Activated CD4-positive, alpha-beta T cell treated with anti-CD3 and anti-CD28 coated beads for 36 hours (primary cell): ENCODE measurements at regions not wholly inside any gene's neighbourhood (a gene's known extent, or its start where the extent isn't known, plus 50 kb on each side); places are given as distances from the start of the nearest gene placed in this dataset.

Experiments used
- ATAC-seq: fragments of 200-7000 bp; cut with Tn5 transposase; one replicate; pipeline ENCODE4 v1.10.0; 2021; ENCODE audit warnings: mild to moderate bottlenecking, moderate library complexity
- CTCF ChIA-PET: fragments of 350-600 bp; sonication (Branson Sonifier 250); formaldehyde crosslinking; loops from one replicate; lab custom pipeline; 2021; ENCODE audit warnings: antibody characterized with exemption; lab: Charles Lee
- POLR2A ChIA-PET: fragments of 350-600 bp; sonication (Branson Sonifier 250); formaldehyde crosslinking; loops from one replicate; lab custom pipeline; 2021; ENCODE audit warnings: antibody characterized with exemption, inconsistent platforms; lab: Charles Lee
- DNase-seq: peaks from one replicate; pipeline ENCODE4 v3.0.0-alpha.2; 2020
- H3K27ac Mint-ChIP-seq: one replicate; pipeline ENCODE4 v1.8.0; 2021; ENCODE audit warnings: mixed read lengths
- H3K27me3 Mint-ChIP-seq: one replicate; pipeline ENCODE4 v1.8.0; 2021; ENCODE audit warnings: mixed read lengths
- H3K36me3 Mint-ChIP-seq: one replicate; pipeline ENCODE4 v1.8.0; 2021; ENCODE audit warnings: low read depth, mixed read lengths
- H3K4me1 Mint-ChIP-seq: one replicate; pipeline ENCODE4 v1.8.0; 2021; ENCODE audit warnings: mixed read lengths
- H3K4me3 Mint-ChIP-seq: one replicate; pipeline ENCODE4 v1.8.0; 2021; ENCODE audit warnings: mild to moderate bottlenecking, moderate library complexity, mixed read lengths
- H3K9me3 Mint-ChIP-seq: one replicate; pipeline ENCODE4 v1.8.0; 2021; ENCODE audit warnings: low read depth, mixed read lengths
- intact Hi-C, 2 experiments: fragments of 100-400 bp; cut with DNase I in 1 of 2; cut with micrococcal nuclease in 1 of 2; formaldehyde crosslinking; loops; one replicate each; pipeline versions ENCODE4 v1.14.2 to v1.15.1; 2022 to 2024; cut with DNase I, micrococcal nuclease

GRCh38 chr10:60573336-60573735 lies 183.7 kb upstream of the ANK3 start:
- Mint-ChIP-seq H3K27ac (peak overlapping the region; percentile 93), H3K27me3 (no peaks in the 10 kb centered on the region), H3K4me3 (peak overlapping the region; percentile 78), H3K36me3 (peaks cover 21% of the 10 kb centered on the region), H3K4me1 (peaks cover 50% of the 10 kb centered on the region), H3K9me3 (peaks cover 11% of the 10 kb centered on the region)
- ATAC-seq: peak; percentile 83
- ChIA-PET POLR2A (interaction anchor here (0.9 kb wide), 1 partner anchor 205 kb away, joined by 3 read pairs; the partner anchor contains the start of gene CDK1), CTCF (interaction anchor here (0.6 to 3.1 kb wide), 6 partner anchors 32 to 91 kb away, joined by 3 to 12 read pairs (median 4); no protein-coding TSS in a partner anchor)
- DNase-seq: peak; percentile 86
- intact Hi-C loops: loop anchor here (1.0 to 10.0 kb wide), 10 partner anchors 21 to 1479 kb away; partner anchors contain the start of genes CDK1 (in 2 of the 2) and CCDC6 (in 1 of the 2)

- intact Hi-C loops: loop anchor here (1.0 to 10.0 kb wide), 10 partner anchors 22 to 1480 kb away; partner anchors contain the start of genes CDK1 (in 2 of the 2) and CCDC6 (in 1 of the 2)
- peaks cover 54% of the 10 kb centered on the region for H3K4me1 Mint-ChIP-seq
- CTCF ChIA-PET: interaction anchor here (0.6 to 3.1 kb wide), 6 partner anchors 35 to 91 kb away, joined by 3 to 12 read pairs (median 4); no protein-coding TSS in a partner anchor
- DNase-seq (peak; percentile 71), ATAC-seq (peak; percentile 62)
- H3K9me3 Mint-ChIP-seq: peaks cover 14% of the 10 kb centered on the region
- H3K36me3 Mint-ChIP-seq: peaks cover 24% of the 10 kb centered on the region
- POLR2A ChIA-PET: interaction anchor here (0.8 to 0.9 kb wide), 2 partner anchors 206 to 261 kb away, joined by 3 to 9 read pairs; partner anchors contain the start of gene CDK1
- peak overlapping the region; percentile 78 for H3K4me3 Mint-ChIP-seq
- no peaks in the 10 kb centered on the region for H3K27me3 Mint-ChIP-seq
- peak overlapping the region; percentile 93 for H3K27ac Mint-ChIP-seq
Observed at GRCh38 chr10:60572511-60573194, 183.0 kb upstream of the ANK3 start.

- intact Hi-C loops: loop anchor here (5.0 to 10.0 kb wide), 4 partner anchors 206 to 1481 kb away; partner anchors contain the start of genes CCDC6 (in 1 of the 2) and CDK1 (in 1 of the 2)
- Mint-ChIP-seq H3K27ac (peak overlapping the region; percentile 51), H3K4me3 (peak overlapping the region; percentile 78), H3K36me3 (peaks cover 23% of the 10 kb centered on the region), H3K9me3 (peaks cover 13% of the 10 kb centered on the region), H3K27me3 (no peaks in the 10 kb centered on the region), H3K4me1 (peaks cover 56% of the 10 kb centered on the region)
- ChIA-PET CTCF (interaction anchor here (0.6 to 3.1 kb wide), 5 partner anchors 12 to 298 kb away, joined by 3 to 12 read pairs (median 5); no protein-coding TSS in a partner anchor), POLR2A (no interaction called here)
- DNase-seq (no peak), ATAC-seq (no peak)
Observed at GRCh38 chr10:60570896-60571295, 181.2 kb upstream of the ANK3 start.

GRCh38 chr10:60570272-60570865 lies 180.7 kb upstream of the ANK3 start:
- no peak for ATAC-seq
- Mint-ChIP-seq H3K9me3 (peaks cover 17% of the 10 kb centered on the region), H3K4me3 (peak overlapping the region; percentile 78), H3K36me3 (peaks cover 27% of the 10 kb centered on the region), H3K27ac (peak overlapping the region; percentile 51), H3K4me1 (peaks cover 59% of the 10 kb centered on the region), H3K27me3 (no peaks in the 10 kb centered on the region)
- intact Hi-C loops: loop anchor here (5.0 to 10.0 kb wide), 4 partner anchors 207 to 1482 kb away; partner anchors contain the start of genes CCDC6 (in 1 of the 2) and CDK1 (in 1 of the 2)
- POLR2A ChIA-PET: interaction anchor here (0.7 kb wide), 1 partner anchor 156 kb away, joined by 3 read pairs; no protein-coding TSS in a partner anchor
- peak; percentile 18 for DNase-seq
- CTCF ChIA-PET: interaction anchor here (0.7 to 3.1 kb wide), 4 partner anchors 13 to 299 kb away, joined by 3 to 12 read pairs (median 4); no protein-coding TSS in a partner anchor

GRCh38 chr10:60569681-60570080 lies 180.0 kb upstream of the ANK3 start:
- ChIA-PET CTCF (interaction anchor here (0.6 kb wide), 1 partner anchor 952 kb away, joined by 3 read pairs; no protein-coding TSS in a partner anchor), POLR2A (interaction anchor here (0.7 kb wide), 1 partner anchor 157 kb away, joined by 3 read pairs; no protein-coding TSS in a partner anchor)
- H3K9me3 Mint-ChIP-seq: peaks cover 22% of the 10 kb centered on the region
- DNase-seq: no peak
- H3K36me3 Mint-ChIP-seq: peaks cover 34% of the 10 kb centered on the region
- H3K27ac Mint-ChIP-seq: no peak overlapping the region
- ATAC-seq: no peak
- no peak overlapping the region for H3K4me3 Mint-ChIP-seq
- H3K4me1 Mint-ChIP-seq: peaks cover 60% of the 10 kb centered on the region
- H3K27me3 Mint-ChIP-seq: no peaks in the 10 kb centered on the region
- intact Hi-C loops: loop anchor here (5.0 to 10.0 kb wide), 4 partner anchors 208 to 1483 kb away; partner anchors contain the start of genes CCDC6 (in 1 of the 2) and CDK1 (in 1 of the 2)

- POLR2A ChIA-PET: no interaction called here
- DNase-seq (no peak), ATAC-seq (peak; percentile 75)
- intact Hi-C loops: loop anchor here in 1 of 2 experiments (1.0 kb wide), 1 partner anchor 45 kb away; no protein-coding TSS in a partner anchor
- Mint-ChIP-seq H3K9me3 (peaks cover 22% of the 10 kb centered on the region), H3K36me3 (peaks cover 41% of the 10 kb centered on the region), H3K27ac (peak overlapping the region; percentile 56), H3K4me1 (peaks cover 52% of the 10 kb centered on the region), H3K4me3 (no peak overlapping the region), H3K27me3 (no peaks in the 10 kb centered on the region)
- CTCF ChIA-PET: interaction anchor here (0.7 to 1.5 kb wide), 3 partner anchors 10 to 202 kb away, joined by 3 to 5 read pairs (median 3); no protein-coding TSS in a partner anchor
Observed at GRCh38 chr10:60566096-60566495, 176.4 kb upstream of the ANK3 start.

- Mint-ChIP-seq H3K27me3 (no peaks in the 10 kb centered on the region), H3K36me3 (peaks cover 40% of the 10 kb centered on the region), H3K9me3 (peaks cover 22% of the 10 kb centered on the region), H3K4me3 (no peak overlapping the region), H3K27ac (no peak overlapping the region), H3K4me1 (peaks cover 48% of the 10 kb centered on the region)
- intact Hi-C loops: no loop called here
- POLR2A ChIA-PET: no interaction called here
- DNase-seq (no peak), ATAC-seq (peak; percentile 50)
- CTCF ChIA-PET: interaction anchor here (0.8 to 2.0 kb wide), 4 partner anchors 10 to 32 kb away, joined by 3 to 6 read pairs (median 4); no protein-coding TSS in a partner anchor
Observed at GRCh38 chr10:60565492-60565891, 175.8 kb upstream of the ANK3 start.

GRCh38 chr10:60564475-60564874 lies 174.8 kb upstream of the ANK3 start:
- no peak for DNase-seq
- H3K27me3 Mint-ChIP-seq: no peaks in the 10 kb centered on the region
- CTCF ChIA-PET: interaction anchor here (0.8 to 2.0 kb wide), 3 partner anchors 20 to 82 kb away, joined by 3 to 6 read pairs (median 6); no protein-coding TSS in a partner anchor

GRCh38 chr10:60560451-60560850 lies 170.8 kb upstream of the ANK3 start:
- H3K36me3 Mint-ChIP-seq: peaks cover 22% of the 10 kb centered on the region
- H3K4me1 Mint-ChIP-seq: peaks cover 35% of the 10 kb centered on the region
- peaks cover 8% of the 10 kb centered on the region for H3K9me3 Mint-ChIP-seq
- intact Hi-C loops: no loop called here
- ChIA-PET CTCF (interaction anchor here (1.1 to 1.4 kb wide), 3 partner anchors 9 to 86 kb away, joined by 3 to 5 read pairs (median 4); no protein-coding TSS in a partner anchor), POLR2A (no interaction called here)
- H3K27me3 Mint-ChIP-seq: no peaks in the 10 kb centered on the region
- DNase-seq: no peak
- no peak for ATAC-seq
- no peak overlapping the region for H3K27ac Mint-ChIP-seq
- no peak overlapping the region for H3K4me3 Mint-ChIP-seq

More at GRCh38 chr10:60564475-60564874, 174.8 kb upstream of the ANK3 start:
- Mint-ChIP-seq H3K4me3 (no peak overlapping the region), H3K9me3 (peaks cover 22% of the 10 kb centered on the region), H3K27ac (no peak overlapping the region), H3K4me1 (peaks cover 42% of the 10 kb centered on the region), H3K36me3 (peaks cover 36% of the 10 kb centered on the region)
- ATAC-seq: no peak
- POLR2A ChIA-PET: no interaction called here
- intact Hi-C loops: no loop called here

GRCh38 chr10:60555700-60556099 lies 166.0 kb upstream of the ANK3 start:
- Mint-ChIP-seq H3K4me1 (peaks cover 18% of the 10 kb centered on the region), H3K36me3 (peaks cover 24% of the 10 kb centered on the region), H3K27ac (no peak overlapping the region), H3K4me3 (no peak overlapping the region), H3K9me3 (peaks cover 2% of the 10 kb centered on the region), H3K27me3 (no peaks in the 10 kb centered on the region)
- DNase-seq: no peak
- ATAC-seq: no peak
- intact Hi-C loops: loop anchor here in 1 of 2 experiments (5.0 kb wide), 1 partner anchor 72 kb away; no protein-coding TSS in a partner anchor
- POLR2A ChIA-PET: no interaction called here
- CTCF ChIA-PET: interaction anchor here (0.6 to 1.1 kb wide), 2 partner anchors 25 to 94 kb away, joined by 3 read pairs; no protein-coding TSS in a partner anchor
